ENCODE measurements at regions not wholly inside any gene's neighbourhood (a gene's known extent, or its start where the extent isn't known, plus 50 kb on each side); places are given as distances from the start of the nearest gene placed in this dataset.

- POLR2A ChIA-PET = no interaction called here
- DNase-seq (no peak), ATAC-seq (no peak)
- Mint-ChIP-seq H3K4me3 (no peak overlapping the region), H3K27ac (no peak overlapping the region), H3K27me3 (no peaks in the 10 kb centered on the region), H3K36me3 (no peaks in the 10 kb centered on the region), H3K4me1 (no peaks in the 10 kb centered on the region), H3K9me3 (peaks cover 0 to 23% (median 8%) of the 10 kb centered on the region in 9 donors)
Measured at GRCh38 chr11:101401245-101401644, 182.6 kb downstream of the TRPC6 start.

GRCh38 chr11:101397979-101398378 is 185.8 kb downstream of the TRPC6 start:
- POLR2A ChIA-PET = no interaction called here
- H3K27me3 Mint-ChIP-seq = no peaks in the 10 kb centered on the region
- H3K9me3 Mint-ChIP-seq = peaks cover 0 to 30% (median 13%) of the 10 kb centered on the region in 9 donors
- no peaks in the 10 kb centered on the region for H3K36me3 Mint-ChIP-seq
- DNase-seq = no peak
- no peak overlapping the region for H3K4me3 Mint-ChIP-seq
- no peak for ATAC-seq
- H3K27ac Mint-ChIP-seq = no peak overlapping the region
- no peaks in the 10 kb centered on the region for H3K4me1 Mint-ChIP-seq

- ATAC-seq = no peak
- H3K27me3 Mint-ChIP-seq = no peaks in the 10 kb centered on the region
- H3K4me3 Mint-ChIP-seq = no peak overlapping the region
- H3K27ac Mint-ChIP-seq = no peak overlapping the region
- no peaks in the 10 kb centered on the region for H3K36me3 Mint-ChIP-seq
- no peaks in the 10 kb centered on the region for H3K4me1 Mint-ChIP-seq
- POLR2A ChIA-PET = no interaction called here
- peaks cover 0 to 13% (median 3%) of the 10 kb centered on the region in 9 donors for H3K9me3 Mint-ChIP-seq
- DNase-seq = no peak
Measured at GRCh38 chr11:101390539-101390938, 193.3 kb downstream of the TRPC6 start.

GRCh38 chr11:101369835-101370234 is 214.0 kb downstream of the TRPC6 start:
- Mint-ChIP-seq H3K36me3 (no peaks in the 10 kb centered on the region), H3K9me3 (peaks cover 1 to 48% (median 14%) of the 10 kb centered on the region in 9 donors), H3K4me3 (no peak overlapping the region), H3K4me1 (no peaks in the 10 kb centered on the region), H3K27ac (no peak overlapping the region), H3K27me3 (no peaks in the 10 kb centered on the region)
- DNase-seq (peak in 1 of 10 donors; percentile 23), ATAC-seq (no peak)
- POLR2A ChIA-PET = no interaction called here

- Mint-ChIP-seq H3K27me3 (no peaks in the 10 kb centered on the region), H3K27ac (no peak overlapping the region), H3K4me3 (no peak overlapping the region), H3K9me3 (peaks cover 1 to 47% (median 11%) of the 10 kb centered on the region in 9 donors), H3K4me1 (no peaks in the 10 kb centered on the region), H3K36me3 (no peaks in the 10 kb centered on the region)
- no peak for DNase-seq
- POLR2A ChIA-PET = no interaction called here
- no peak for ATAC-seq
Measured at GRCh38 chr11:101363706-101364275, 220.0 kb downstream of the TRPC6 start.

GRCh38 chr11:101362643-101363042 is 221.2 kb downstream of the TRPC6 start:
- Mint-ChIP-seq H3K4me3 (no peak overlapping the region), H3K4me1 (no peaks in the 10 kb centered on the region), H3K36me3 (no peaks in the 10 kb centered on the region), H3K9me3 (peaks cover 1 to 48% (median 8%) of the 10 kb centered on the region in 9 donors), H3K27me3 (no peaks in the 10 kb centered on the region), H3K27ac (no peak overlapping the region)
- POLR2A ChIA-PET = no interaction called here
- DNase-seq (no peak), ATAC-seq (no peak)

- H3K9me3 Mint-ChIP-seq = peaks cover 0 to 31% (median 7%) of the 10 kb centered on the region in 9 donors
- ATAC-seq (no peak), DNase-seq (no peak)
- no peaks in the 10 kb centered on the region for H3K4me1 Mint-ChIP-seq
- no peak overlapping the region for H3K27ac Mint-ChIP-seq
- H3K4me3 Mint-ChIP-seq = no peak overlapping the region
- POLR2A ChIA-PET = no interaction called here
- no peaks in the 10 kb centered on the region for H3K36me3 Mint-ChIP-seq
- H3K27me3 Mint-ChIP-seq = no peaks in the 10 kb centered on the region
Measured at GRCh38 chr11:101357771-101358170, 226.0 kb downstream of the TRPC6 start.

- POLR2A ChIA-PET = no interaction called here
- Mint-ChIP-seq H3K9me3 (peaks cover 0 to 20% (median 8%) of the 10 kb centered on the region in 9 donors), H3K4me1 (no peaks in the 10 kb centered on the region), H3K36me3 (no peaks in the 10 kb centered on the region), H3K27me3 (no peaks in the 10 kb centered on the region), H3K4me3 (no peak overlapping the region), H3K27ac (no peak overlapping the region)
- ATAC-seq (no peak), DNase-seq (no peak)
Measured at GRCh38 chr11:101354801-101355200, 225.2 kb upstream of the PGR start.

- DNase-seq (no peak), ATAC-seq (no peak)
- H3K4me3 Mint-ChIP-seq = no peak overlapping the region
- POLR2A ChIA-PET = no interaction called here
- no peaks in the 10 kb centered on the region for H3K4me1 Mint-ChIP-seq
- H3K27me3 Mint-ChIP-seq = no peaks in the 10 kb centered on the region
- H3K27ac Mint-ChIP-seq = no peak overlapping the region
- H3K9me3 Mint-ChIP-seq = peaks cover 0 to 20% (median 4%) of the 10 kb centered on the region in 9 donors
- no peaks in the 10 kb centered on the region for H3K36me3 Mint-ChIP-seq
Measured at GRCh38 chr11:101348786-101349185, 219.2 kb upstream of the PGR start.

- DNase-seq = no peak
- no peak for ATAC-seq
- H3K4me3 Mint-ChIP-seq = no peak overlapping the region
- no peaks in the 10 kb centered on the region for H3K27me3 Mint-ChIP-seq
- H3K4me1 Mint-ChIP-seq = no peaks in the 10 kb centered on the region
- no peaks in the 10 kb centered on the region for H3K36me3 Mint-ChIP-seq
- no peak overlapping the region for H3K27ac Mint-ChIP-seq
- H3K9me3 Mint-ChIP-seq = peaks cover 0 to 27% (median 3%) of the 10 kb centered on the region in 9 donors
- POLR2A ChIA-PET = no interaction called here
Measured at GRCh38 chr11:101346591-101346990, 217.0 kb upstream of the PGR start.

- Mint-ChIP-seq H3K9me3 (peaks cover 0 to 27% (median 3%) of the 10 kb centered on the region in 9 donors), H3K27me3 (no peaks in the 10 kb centered on the region), H3K36me3 (no peaks in the 10 kb centered on the region), H3K27ac (no peak overlapping the region), H3K4me1 (no peaks in the 10 kb centered on the region), H3K4me3 (no peak overlapping the region)
- DNase-seq (no peak), ATAC-seq (no peak)
- POLR2A ChIA-PET = no interaction called here
Measured at GRCh38 chr11:101345891-101346290, 216.3 kb upstream of the PGR start.

GRCh38 chr11:101342307-101342706 is 212.7 kb upstream of the PGR start:
- no peak for DNase-seq
- Mint-ChIP-seq H3K4me3 (no peak overlapping the region), H3K9me3 (peaks cover 0 to 20% (median 5%) of the 10 kb centered on the region in 9 donors), H3K27me3 (no peaks in the 10 kb centered on the region), H3K36me3 (no peaks in the 10 kb centered on the region), H3K27ac (no peak overlapping the region), H3K4me1 (no peaks in the 10 kb centered on the region)
- no peak for ATAC-seq
- POLR2A ChIA-PET = no interaction called here

GRCh38 chr11:101341578-101341977 is 212.0 kb upstream of the PGR start:
- no peaks in the 10 kb centered on the region for H3K27me3 Mint-ChIP-seq
- H3K4me1 Mint-ChIP-seq = no peaks in the 10 kb centered on the region
- no peak overlapping the region for H3K27ac Mint-ChIP-seq
- DNase-seq (no peak), ATAC-seq (no peak)
- H3K4me3 Mint-ChIP-seq = no peak overlapping the region
- H3K36me3 Mint-ChIP-seq = no peaks in the 10 kb centered on the region
- POLR2A ChIA-PET = no interaction called here
- peaks cover 0 to 20% (median 5%) of the 10 kb centered on the region in 9 donors for H3K9me3 Mint-ChIP-seq

- peaks cover 0 to 13% (median 8%) of the 10 kb centered on the region in 9 donors for H3K9me3 Mint-ChIP-seq
- no peak overlapping the region for H3K27ac Mint-ChIP-seq
- ATAC-seq (no peak), DNase-seq (no peak)
- H3K36me3 Mint-ChIP-seq = no peaks in the 10 kb centered on the region
- no peaks in the 10 kb centered on the region for H3K27me3 Mint-ChIP-seq
- no peak overlapping the region for H3K4me3 Mint-ChIP-seq
- no peaks in the 10 kb centered on the region for H3K4me1 Mint-ChIP-seq
- POLR2A ChIA-PET = no interaction called here
Measured at GRCh38 chr11:101336858-101337257, 207.2 kb upstream of the PGR start.
